HCT116 (cell line): ENCODE measurements at regions not wholly inside any gene's neighbourhood (a gene's known extent, or its start where the extent isn't known, plus 50 kb on each side); places are given as distances from the start of the nearest gene placed in this dataset.

Experiments
- ATAC-seq: fragments of 200-7000 bp; cut with Tn5 transposase; 2 replicates; pipeline ENCODE4 v1.9.1; 2020; ENCODE audit warnings: mild to moderate bottlenecking, moderate library complexity
- BruUV-seq: library from RNA; stranded (reverse); fragments of 400-500 nt; replicated peaks from 2 replicates; lab custom pipeline; 2021; lab: Mats Ljungman, UMichigan
- CTCF ChIA-PET: fragments of 300-600 bp; sonication (Branson Sonifier 250); formaldehyde crosslinking; loops from one replicate; lab custom pipeline; 2021; ENCODE audit warnings: antibody characterized with exemption; lab: Charles Lee
- POLR2A ChIA-PET: fragments of 300-600, 350-600 bp; sonication (Branson Sonifier 250); formaldehyde crosslinking; loops from one replicate; lab custom pipeline; 2021; ENCODE audit warnings: antibody characterized with exemption; lab: Charles Lee
- RAD21 ChIA-PET, 2 experiments: fragments of 300-600 bp; sonication (Branson Sonifier 250); formaldehyde crosslinking; loops; one replicate each; lab custom pipeline; 2023; ENCODE audit warnings: low total read pairs in 2 of 2; ENCODE audit not compliant: uncharacterized antibody in 2 of 2, unreplicated experiment in 2 of 2, low non-redundant PET in 1 of 2; lab: Charles Lee
- DNase-seq: peaks from one replicate; pipeline ENCODE4 v3.0.0-alpha.2; 2010; ENCODE audit warnings: low read depth, low spot score
- H2AFZ ChIP-seq: fragments of 200-600 bp; shearing (Covaris generic), sonication (generic); 2 replicates; pipeline ENCODE4 v1.6.1; 2017; ENCODE audit warnings: low read depth, mixed run types, mixed read lengths, antibody characterized with exemption, low read length; ENCODE audit not compliant: poor library complexity, severe bottlenecking
- H3K27ac ChIP-seq: 2 replicates; pipeline ENCODE4 v1.5.1; 2012; ENCODE audit warnings: low read depth, low read length
- H3K27me3 ChIP-seq: fragments of 200-600 bp; sonication (generic); 2 replicates; pipeline ENCODE4 v1.6.1; 2016; ENCODE audit warnings: mixed run types, low read length, mixed read lengths; ENCODE audit not compliant: insufficient read depth
- H3K36me3 ChIP-seq, 2 experiments: fragments of 200-500 bp in 1 of 2; fragments of 200-600 bp in 1 of 2; sonication (Bioruptor generic) in 1 of 2; sonication (generic) in 1 of 2; 2 replicates each; pipeline versions ENCODE4 v1.5.1 to v1.6.1; 2014 to 2016; ENCODE audit warnings: low read length in 2 of 2, inconsistent platforms in 1 of 2, mixed read lengths in 1 of 2, mixed run types in 1 of 2; ENCODE audit not compliant: insufficient read depth in 2 of 2, control insufficient read depth in 1 of 2
- H3K4me1 ChIP-seq, 2 experiments: fragments of 200-600 bp in 1 of 2; sonication (generic) in 1 of 2; 2 replicates each; pipeline versions ENCODE4 v1.5.1 to v1.6.1; 2012 to 2017; ENCODE audit warnings: low read length in 2 of 2, inconsistent platforms in 1 of 2, mild to moderate bottlenecking in 1 of 2, mixed read lengths in 1 of 2, mixed run types in 1 of 2, moderate library complexity in 1 of 2; ENCODE audit not compliant: insufficient read depth in 2 of 2, control insufficient read depth in 1 of 2
- H3K4me2 ChIP-seq: fragments of 200-600 bp; sonication (generic); 2 replicates; pipeline ENCODE4 v1.6.1; 2017; ENCODE audit warnings: mixed run types, low read length, mixed read lengths
- H3K4me3 ChIP-seq, 2 experiments: fragments of 200-600 bp in 1 of 2; sonication (generic) in 1 of 2; replicated peaks in 1 of 2; 2 replicates each; pipeline ENCODE4 v1.5.1; 2011 to 2016; ENCODE audit warnings: low read length in 2 of 2, control low read depth in 1 of 2, low read depth in 1 of 2, mild to moderate bottlenecking in 1 of 2, mixed read lengths in 1 of 2, mixed run types in 1 of 2
- H3K79me2 ChIP-seq: fragments of 200-600 bp; sonication (generic); 2 replicates; pipeline ENCODE4 v1.6.1; 2017; ENCODE audit warnings: mild to moderate bottlenecking, mixed run types, low read length, moderate library complexity, mixed read lengths; ENCODE audit not compliant: insufficient read depth
- H3K9ac ChIP-seq: fragments of 200-600 bp; sonication (generic); 2 replicates; pipeline ENCODE4 v1.6.1; 2016; ENCODE audit warnings: low read length, mixed read lengths
- H3K9me2 ChIP-seq: fragments of 200-600 bp; sonication (generic), shearing (Covaris generic); 2 replicates; pipeline ENCODE4 v1.6.1; 2017; ENCODE audit warnings: mixed run types, mild to moderate bottlenecking, moderate library complexity; ENCODE audit not compliant: insufficient read depth
- H3K9me3 ChIP-seq, 2 experiments: fragments of 200-500 bp in 1 of 2; fragments of 200-600 bp in 1 of 2; sonication (Bioruptor generic) in 1 of 2; sonication (generic) in 1 of 2; 2 replicates each; pipeline ENCODE4 v1.6.1; 2014 to 2017; ENCODE audit warnings: low read length in 2 of 2, mixed read lengths in 2 of 2, inconsistent platforms in 1 of 2, low read depth in 1 of 2, mild to moderate bottlenecking in 1 of 2, mixed run types in 1 of 2, moderate library complexity in 1 of 2; ENCODE audit not compliant: control insufficient read depth in 1 of 2, insufficient read depth in 1 of 2
- H4K20me1 ChIP-seq: fragments of 200-600 bp; sonication (generic), shearing (Covaris generic); 2 replicates; pipeline ENCODE4 v1.6.1; 2017; ENCODE audit warnings: mixed run types, mild to moderate bottlenecking, moderate library complexity; ENCODE audit not compliant: insufficient read depth
- CBX3 ChIP-seq: IDR thresholded peaks from 2 replicates; pipeline ENCODE4 v1.6.1; 2012; ENCODE audit warnings: low read depth
- CTCF ChIP-seq, 3 experiments: fragments of 200-600 bp in 1 of 3; sonication (generic) in 1 of 3; IDR thresholded peaks in 2 of 3; conservative IDR thresholded peaks in 1 of 3; 2 replicates each; pipeline ENCODE4 v1.5.1; 2012 to 2017; ENCODE audit warnings: low read depth in 2 of 3, low read length in 2 of 3, antibody characterized with exemption in 1 of 3, borderline replicate concordance in 1 of 3, control low read depth in 1 of 3, mild to moderate bottlenecking in 1 of 3, mixed read lengths in 1 of 3, mixed run types in 1 of 3, moderate library complexity in 1 of 3; ENCODE audit not compliant: insufficient read depth in 1 of 3
- EGR1 ChIP-seq: IDR thresholded peaks from 2 replicates; pipeline ENCODE4 v1.6.1; 2012; ENCODE audit warnings: low read depth
- POLR2A ChIP-seq: IDR thresholded peaks from 2 replicates; pipeline ENCODE4 v1.7.0; 2011; ENCODE audit warnings: borderline replicate concordance; ENCODE audit not compliant: insufficient read depth, insufficient read length; ENCODE audit errors: extremely low read depth
- SRF ChIP-seq: IDR thresholded peaks from 2 replicates; pipeline ENCODE4 v1.6.1; 2012; ENCODE audit warnings: low read depth
- TCF7L2 ChIP-seq: IDR thresholded peaks from 2 replicates; pipeline ENCODE4 v1.7.0; 2011; ENCODE audit warnings: borderline replicate concordance, inconsistent platforms; ENCODE audit not compliant: insufficient read depth, insufficient read length; ENCODE audit errors: extremely low read depth
- YY1 ChIP-seq: IDR thresholded peaks from 2 replicates; pipeline ENCODE4 v1.6.1; 2011; ENCODE audit warnings: low read length, low read depth, moderate library complexity, mild to moderate bottlenecking; ENCODE audit not compliant: insufficient replicate concordance; ENCODE audit errors: extremely low read depth
- ZFX ChIP-seq: fragments of 450-650 bp; IDR thresholded peaks from 2 replicates; pipeline ENCODE4 v1.6.1; 2017
- intact Hi-C: fragments of 100-400 bp; cut with micrococcal nuclease; formaldehyde crosslinking; loops from 2 replicates; pipeline ENCODE4 v1.10.0; 2022

GRCh38 chr4:58941286-58941685, 1831.1 kb upstream of the IGFBP7 start:
- H3K4me2 ChIP-seq: no peak overlapping the region
- H3K27me3 ChIP-seq: no peaks in the 10 kb centered on the region
- RAD21 ChIA-PET: no interaction called here
- DNase-seq: no peak
- BruUV-seq: no TSS peak
- no peaks in the 10 kb centered on the region for H4K20me1 ChIP-seq
- H3K4me1 ChIP-seq: no peaks in the 10 kb centered on the region
- no peaks in the 10 kb centered on the region for H3K79me2 ChIP-seq
- no peaks in the 10 kb centered on the region for H3K36me3 ChIP-seq
- no peak overlapping the region for H3K9ac ChIP-seq
- no peak overlapping the region for H3K27ac ChIP-seq
- no peaks in the 10 kb centered on the region for H3K9me2 ChIP-seq
- TF ChIP-seq ZFX (no peak), YY1 (no peak), CTCF (IDR thresholded peaks at IDR 0.05 in 2 of 3, conservative IDR thresholded peaks at IDR 0.05 in 1 of 3; ENCODE audit: borderline replicate concordance in 1 of 3, insufficient read depth in 1 of 3, low read depth in 2 of 3, low read length in 2 of 3) (no peak), POLR2A (no peak), TCF7L2 (no peak)
- TF ChIP-seq, all 23 proteins: peak for 0
- H3K9me3 ChIP-seq: peaks cover 0 to 25% of the 10 kb centered on the region in 2 experiments; a peak in 3 of 4 replicates
- no peak overlapping the region for H2AFZ ChIP-seq
- no peak for ATAC-seq
- no peak overlapping the region for H3K4me3 ChIP-seq
- intact Hi-C loops: no loop called here
- ChIA-PET POLR2A (no interaction called here), CTCF (no interaction called here)

GRCh38 chr4:58953575-58953974, 1843.4 kb upstream of the IGFBP7 start:
- Histone ChIP-seq H3K4me2 (no peak overlapping the region), H3K27me3 (no peaks in the 10 kb centered on the region), H3K36me3 (no peaks in the 10 kb centered on the region), H3K9me2 (no peaks in the 10 kb centered on the region), H3K9me3 (peaks cover 4 to 26% of the 10 kb centered on the region in 2 experiments; a peak in 2 of 4 replicates), H2AFZ (no peak overlapping the region), H3K9ac (no peak overlapping the region), H3K79me2 (no peaks in the 10 kb centered on the region), H3K27ac (no peak overlapping the region), H3K4me1 (no peaks in the 10 kb centered on the region), H4K20me1 (no peaks in the 10 kb centered on the region; the same call in 1 of the 2 replicates), H3K4me3 (no peak overlapping the region)
- TF ChIP-seq SRF: no peak
- no peak for TF ChIP-seq CBX3
- TF ChIP-seq YY1: no peak
- no peak for TF ChIP-seq EGR1
- ATAC-seq (no peak), DNase-seq (no peak)
- POLR2A ChIA-PET: no interaction called here
- no TSS peak for BruUV-seq
- CTCF ChIA-PET: no interaction called here
- RAD21 ChIA-PET: no interaction called here
- intact Hi-C loops: no loop called here
